CD4-positive, alpha-beta T cell (primary cell): ENCODE measurements at regions not wholly inside any gene's neighbourhood (a gene's known extent, or its start where the extent isn't known, plus 50 kb on each side); places are given as distances from the start of the nearest gene placed in this dataset.

Source experiments
- ATAC-seq: fragments of 200-7000 bp; cut with Tn5 transposase; one replicate; pipeline ENCODE4 v1.10.0; 2022; ENCODE audit warnings: mild to moderate bottlenecking; ENCODE audit not compliant: poor library complexity
- CTCF ChIA-PET: fragments of 350-600 bp; sonication (Branson Sonifier 250); formaldehyde crosslinking; loops from one replicate; lab custom pipeline; 2021; ENCODE audit warnings: antibody characterized with exemption, inconsistent platforms; lab: Charles Lee
- POLR2A ChIA-PET: fragments of 350-600 bp; sonication (Branson Sonifier 250); formaldehyde crosslinking; loops from one replicate; lab custom pipeline; 2021; ENCODE audit warnings: antibody characterized with exemption, inconsistent platforms; lab: Charles Lee
- DNase-seq, 14 experiments: peaks; one replicate each; pipeline ENCODE4 v3.0.0-alpha.2; 2013 to 2020; ENCODE audit warnings: mixed read lengths in 2 of 14
- H3K27ac ChIP-seq, 2 donors: one replicate each; pipeline versions ENCODE4 v1.5.1 to v1.7.0; 2013; ENCODE audit warnings: low read length in 2 of 2, low read depth in 1 of 2, mild to moderate bottlenecking in 1 of 2
- H3K27me3 ChIP-seq, 2 experiments: 1 replicate in 1 of 2; 2 replicates in 1 of 2; pipeline versions ENCODE4 v1.6.1 to v1.7.0; 2013; ENCODE audit warnings: low read length in 2 of 2, control low read depth in 1 of 2, mild to moderate bottlenecking in 1 of 2, moderate library complexity in 1 of 2; ENCODE audit not compliant: insufficient read depth in 2 of 2, control insufficient read depth in 1 of 2
- H3K36me3 ChIP-seq: one replicate; pipeline ENCODE4 v1.6.1; 2013; ENCODE audit warnings: low read length, control low read depth; ENCODE audit not compliant: insufficient read depth
- H3K4me1 ChIP-seq: one replicate; pipeline ENCODE4 v1.6.1; 2013; ENCODE audit warnings: low read length, control low read depth; ENCODE audit not compliant: insufficient read depth
- H3K4me3 ChIP-seq: one replicate; pipeline ENCODE4 v1.5.1; 2013; ENCODE audit warnings: mild to moderate bottlenecking, low read length, moderate library complexity
- H3K9me3 ChIP-seq, 2 experiments: 1 replicate in 1 of 2; 2 replicates in 1 of 2; pipeline versions ENCODE4 v1.6.1 to v1.7.0; 2013; ENCODE audit warnings: low read length in 2 of 2, mild to moderate bottlenecking in 2 of 2, control low read depth in 1 of 2, moderate library complexity in 1 of 2; ENCODE audit not compliant: control insufficient read depth in 1 of 2, insufficient read depth in 1 of 2
- H3K27ac Mint-ChIP-seq: one replicate; pipeline ENCODE4 v1.8.0; 2020; ENCODE audit warnings: mixed read lengths
- H3K27me3 Mint-ChIP-seq: one replicate; pipeline ENCODE4 v1.8.0; 2021; ENCODE audit warnings: mixed read lengths
- H3K36me3 Mint-ChIP-seq: one replicate; pipeline ENCODE4 v1.8.0; 2021; ENCODE audit warnings: low read depth, mixed read lengths
- H3K4me1 Mint-ChIP-seq: one replicate; pipeline ENCODE4 v1.8.0; 2021; ENCODE audit warnings: low read depth, mixed read lengths
- H3K4me3 Mint-ChIP-seq: one replicate; pipeline ENCODE4 v1.8.0; 2020; ENCODE audit warnings: mild to moderate bottlenecking, mixed read lengths
- H3K9me3 Mint-ChIP-seq: one replicate; pipeline ENCODE4 v1.8.0; 2020; ENCODE audit warnings: mixed read lengths
- intact Hi-C, 2 experiments: fragments of 100-400 bp; cut with DNase I in 1 of 2; cut with micrococcal nuclease in 1 of 2; formaldehyde crosslinking; loops; one replicate each; pipeline versions ENCODE4 v1.15.1 to v1.9.0; 2023 to 2025; cut with DNase I, micrococcal nuclease
- TF ChIP-seq, protein P1 (sequence below): fragments of 200-600 bp; IDR thresholded peaks from one replicate; pipeline ENCODE4 v1.8.0; 2022; ENCODE audit warnings: antibody characterized with exemption, mild to moderate bottlenecking

GRCh38 chr2:12251749-12252148, 465.0 kb upstream of the TRIB2 start:
- CTCF ChIA-PET: no interaction called here
- ATAC-seq (no peak), DNase-seq (no peak)
- Mint-ChIP-seq H3K27me3 (no peaks in the 10 kb centered on the region), H3K4me1 (no peaks in the 10 kb centered on the region), H3K9me3 (no peaks in the 10 kb centered on the region), H3K36me3 (no peaks in the 10 kb centered on the region), H3K4me3 (no peak overlapping the region), H3K27ac (no peak overlapping the region)
- Histone ChIP-seq H3K27me3 (no peaks in the 10 kb centered on the region), H3K27ac (no peak overlapping the region), H3K4me1 (no peaks in the 10 kb centered on the region), H3K36me3 (no peaks in the 10 kb centered on the region), H3K4me3 (no peak overlapping the region), H3K9me3 (peaks cover 0 to 3% of the 10 kb centered on the region in 2 experiments)
- TF ChIP-seq, protein P1, sequence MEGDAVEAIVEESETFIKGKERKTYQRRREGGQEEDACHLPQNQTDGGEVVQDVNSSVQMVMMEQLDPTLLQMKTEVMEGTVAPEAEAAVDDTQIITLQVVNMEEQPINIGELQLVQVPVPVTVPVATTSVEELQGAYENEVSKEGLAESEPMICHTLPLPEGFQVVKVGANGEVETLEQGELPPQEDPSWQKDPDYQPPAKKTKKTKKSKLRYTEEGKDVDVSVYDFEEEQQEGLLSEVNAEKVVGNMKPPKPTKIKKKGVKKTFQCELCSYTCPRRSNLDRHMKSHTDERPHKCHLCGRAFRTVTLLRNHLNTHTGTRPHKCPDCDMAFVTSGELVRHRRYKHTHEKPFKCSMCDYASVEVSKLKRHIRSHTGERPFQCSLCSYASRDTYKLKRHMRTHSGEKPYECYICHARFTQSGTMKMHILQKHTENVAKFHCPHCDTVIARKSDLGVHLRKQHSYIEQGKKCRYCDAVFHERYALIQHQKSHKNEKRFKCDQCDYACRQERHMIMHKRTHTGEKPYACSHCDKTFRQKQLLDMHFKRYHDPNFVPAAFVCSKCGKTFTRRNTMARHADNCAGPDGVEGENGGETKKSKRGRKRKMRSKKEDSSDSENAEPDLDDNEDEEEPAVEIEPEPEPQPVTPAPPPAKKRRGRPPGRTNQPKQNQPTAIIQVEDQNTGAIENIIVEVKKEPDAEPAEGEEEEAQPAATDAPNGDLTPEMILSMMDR: no peak
- intact Hi-C loops: no loop called here
- POLR2A ChIA-PET: no interaction called here

DNA sequence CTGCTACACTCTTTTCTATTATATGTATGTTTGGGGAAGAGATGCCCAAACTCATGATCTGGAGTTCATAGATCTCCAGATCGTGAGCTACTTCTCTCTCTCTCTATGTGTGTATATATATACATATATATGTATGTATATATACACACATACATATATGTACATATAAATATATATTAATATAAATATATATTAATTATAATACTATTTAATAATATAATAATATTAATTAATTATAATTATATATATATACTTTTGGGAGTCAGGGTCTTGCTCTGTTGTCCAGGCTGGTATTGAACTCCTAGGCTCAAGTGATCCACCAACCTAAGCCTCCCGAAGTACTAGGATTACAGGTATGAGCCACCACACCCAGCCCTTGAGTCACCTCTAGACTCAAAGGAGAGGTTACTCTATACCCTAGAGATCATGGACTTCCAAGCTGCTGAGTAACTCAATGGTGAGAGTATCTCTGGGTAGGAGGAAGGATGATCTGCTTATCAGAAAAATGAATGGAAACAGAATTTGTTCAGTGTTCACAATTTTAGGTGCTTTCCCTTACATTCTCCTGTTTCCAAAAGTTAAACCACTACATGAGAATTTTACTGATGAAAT, 463.5 kb upstream of the TRIB2 start:
- POLR2A ChIA-PET: no interaction called here
- TF ChIP-seq, protein P1: no peak
- no peaks in the 10 kb centered on the region for H3K9me3 Mint-ChIP-seq

DNA sequence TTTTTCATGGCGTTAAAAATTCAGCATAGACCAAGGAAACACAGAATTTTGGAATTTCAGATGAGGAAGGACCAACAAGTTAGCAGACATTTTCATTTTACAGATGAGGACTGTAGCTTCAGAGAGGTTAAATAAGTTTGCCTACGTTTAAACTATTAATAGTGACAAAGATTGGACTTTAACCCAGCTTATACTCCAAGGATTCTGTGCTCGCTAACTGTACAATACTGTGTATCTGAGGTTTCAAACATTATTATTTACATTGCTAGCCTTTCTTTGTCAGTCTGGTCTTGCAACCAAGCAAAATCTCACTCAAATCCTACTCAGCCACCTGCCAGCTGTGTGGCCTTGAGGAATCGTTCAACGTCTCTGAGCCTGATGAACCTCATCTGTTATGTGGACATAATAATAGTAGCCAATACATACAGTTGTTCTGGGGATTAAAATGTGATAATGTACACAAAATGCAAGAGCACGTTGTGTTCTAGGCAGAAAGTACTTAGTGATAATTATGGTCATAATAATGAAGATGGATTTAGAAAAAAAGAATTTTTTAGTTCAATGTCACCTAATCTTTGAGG, 462.4 kb upstream of the TRIB2 start:
- TF ChIP-seq, protein P1: no peak
- no peaks in the 10 kb centered on the region for H3K4me1 Mint-ChIP-seq
- POLR2A ChIA-PET: no interaction called here
- H3K27ac Mint-ChIP-seq: no peak overlapping the region
- CTCF ChIA-PET: no interaction called here
- H3K27me3 Mint-ChIP-seq: no peaks in the 10 kb centered on the region
- Histone ChIP-seq H3K4me3 (no peak overlapping the region), H3K9me3 (no peaks in the 10 kb centered on the region), H3K36me3 (no peaks in the 10 kb centered on the region), H3K4me1 (no peaks in the 10 kb centered on the region), H3K27me3 (no peaks in the 10 kb centered on the region), H3K27ac (no peak overlapping the region)
- intact Hi-C loops: no loop called here
- no peak for DNase-seq
- no peaks in the 10 kb centered on the region for H3K36me3 Mint-ChIP-seq
- no peak for ATAC-seq
- H3K9me3 Mint-ChIP-seq: no peaks in the 10 kb centered on the region
- no peak overlapping the region for H3K4me3 Mint-ChIP-seq

More for the DNA sequence above, 463.5 kb upstream of the TRIB2 start:
- no peak overlapping the region for H3K4me3 Mint-ChIP-seq
- Histone ChIP-seq H3K4me1 (no peaks in the 10 kb centered on the region), H3K27me3 (no peaks in the 10 kb centered on the region), H3K4me3 (no peak overlapping the region), H3K36me3 (no peaks in the 10 kb centered on the region), H3K27ac (no peak overlapping the region), H3K9me3 (peaks cover 0 to 3% of the 10 kb centered on the region in 2 experiments)
- CTCF ChIA-PET: no interaction called here
- H3K4me1 Mint-ChIP-seq: no peaks in the 10 kb centered on the region
- intact Hi-C loops: no loop called here
- no peaks in the 10 kb centered on the region for H3K36me3 Mint-ChIP-seq
- DNase-seq (no peak), ATAC-seq (no peak)
- no peaks in the 10 kb centered on the region for H3K27me3 Mint-ChIP-seq
- no peak overlapping the region for H3K27ac Mint-ChIP-seq
